ENCODE measurements at regions not wholly inside any gene's neighbourhood (a gene's known extent, or its start where the extent isn't known, plus 50 kb on each side); places are given as distances from the start of the nearest gene placed in this dataset.

DNA sequence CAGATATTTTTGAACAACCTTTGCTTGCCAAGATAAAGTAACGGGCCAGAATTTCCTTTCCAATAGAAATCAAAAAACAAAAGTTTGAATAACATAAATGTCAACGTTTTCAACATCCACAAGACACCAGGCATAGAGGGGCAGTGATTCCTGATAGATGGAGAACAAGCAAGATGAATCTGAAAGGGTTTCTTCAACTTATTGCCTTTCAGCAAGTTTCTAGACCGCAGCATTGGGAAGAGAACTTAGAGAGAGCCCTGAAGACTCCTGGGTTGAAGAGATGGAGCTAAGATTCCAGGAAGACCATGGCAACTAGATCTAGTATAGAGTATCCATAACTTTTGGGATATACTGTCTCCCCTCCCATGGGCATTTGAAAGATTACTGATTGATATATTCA is 751.4 kb upstream of the CTNND2 start:
- TF ChIP-seq, protein P1, sequence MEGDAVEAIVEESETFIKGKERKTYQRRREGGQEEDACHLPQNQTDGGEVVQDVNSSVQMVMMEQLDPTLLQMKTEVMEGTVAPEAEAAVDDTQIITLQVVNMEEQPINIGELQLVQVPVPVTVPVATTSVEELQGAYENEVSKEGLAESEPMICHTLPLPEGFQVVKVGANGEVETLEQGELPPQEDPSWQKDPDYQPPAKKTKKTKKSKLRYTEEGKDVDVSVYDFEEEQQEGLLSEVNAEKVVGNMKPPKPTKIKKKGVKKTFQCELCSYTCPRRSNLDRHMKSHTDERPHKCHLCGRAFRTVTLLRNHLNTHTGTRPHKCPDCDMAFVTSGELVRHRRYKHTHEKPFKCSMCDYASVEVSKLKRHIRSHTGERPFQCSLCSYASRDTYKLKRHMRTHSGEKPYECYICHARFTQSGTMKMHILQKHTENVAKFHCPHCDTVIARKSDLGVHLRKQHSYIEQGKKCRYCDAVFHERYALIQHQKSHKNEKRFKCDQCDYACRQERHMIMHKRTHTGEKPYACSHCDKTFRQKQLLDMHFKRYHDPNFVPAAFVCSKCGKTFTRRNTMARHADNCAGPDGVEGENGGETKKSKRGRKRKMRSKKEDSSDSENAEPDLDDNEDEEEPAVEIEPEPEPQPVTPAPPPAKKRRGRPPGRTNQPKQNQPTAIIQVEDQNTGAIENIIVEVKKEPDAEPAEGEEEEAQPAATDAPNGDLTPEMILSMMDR (IDR thresholded peaks at IDR 0.05) = no peak
- TF ChIP-seq POLR2AphosphoS5 (IDR thresholded peaks at IDR 0.05) = no peak

All from esophagus muscularis mucosa (tissue), 3 donors.